ENCODE measurements at regions not wholly inside any gene's neighbourhood (a gene's known extent, or its start where the extent isn't known, plus 50 kb on each side); places are given as distances from the start of the nearest gene placed in this dataset.

DNA sequence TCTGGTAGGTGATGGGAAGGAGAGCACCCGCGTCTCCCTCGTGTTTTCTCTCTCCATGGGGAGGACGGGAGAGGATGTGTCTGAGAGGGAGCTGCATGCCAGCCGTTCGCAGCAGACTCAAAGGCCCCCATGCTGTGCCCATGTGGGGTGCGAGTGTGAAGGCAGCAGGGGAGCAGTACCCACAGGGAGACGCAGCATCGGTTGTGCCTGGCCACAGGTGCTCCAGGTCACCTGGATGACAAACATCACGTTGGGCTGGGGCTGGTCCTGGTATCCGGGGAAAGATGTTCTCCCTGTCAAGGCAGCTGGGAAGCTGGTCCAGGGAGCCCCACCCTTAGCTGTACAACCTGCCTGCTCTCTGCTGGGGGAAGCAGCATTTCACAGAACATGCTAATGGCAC, 119.5 kb upstream of the SALL3 start:
- no peak for TF ChIP-seq POLR2A (IDR thresholded peaks at IDR 0.05; ENCODE audit: low read length)
- TF ChIP-seq GATA1 (IDR thresholded peaks at IDR 0.05; ENCODE audit: low read depth, low read length): no peak

All from erythroblast (primary cell).